Cardiac muscle cell (in vitro differentiated cells and primary cell): ENCODE measurements at regions not wholly inside any gene's neighbourhood (a gene's known extent, or its start where the extent isn't known, plus 50 kb on each side); places are given as distances from the start of the nearest gene placed in this dataset.

Source experiments
- DNase-seq, 2 donors: peaks; one replicate each; pipeline versions ENCODE4 v3.0.0 to v3.0.0-alpha.2; 2010 to 2017; ENCODE audit warnings: low read depth in 1 of 2, low spot score in 1 of 2
- H3K27ac ChIP-seq: fragments of 200-600 bp; sonication (generic); 2 replicates; pipeline ENCODE4 v1.5.1; 2016
- H3K27me3 ChIP-seq: fragments of 200-600 bp; sonication (generic); 2 replicates; pipeline ENCODE4 v1.6.0; 2016; ENCODE audit warnings: control low read depth
- H3K36me3 ChIP-seq: fragments of 200-600 bp; sonication (generic); 2 replicates; pipeline ENCODE4 v1.5.1; 2016; ENCODE audit warnings: control low read depth
- H3K4me1 ChIP-seq: fragments of 200-600 bp; sonication (generic); 2 replicates; pipeline ENCODE4 v1.8.1; 2017; ENCODE audit warnings: low read depth, mild to moderate bottlenecking, mixed run types
- H3K4me3 ChIP-seq: fragments of 200-600 bp; sonication (generic); 2 replicates; pipeline ENCODE4 v1.5.1; 2016; ENCODE audit warnings: mild to moderate bottlenecking
- H3K9me3 ChIP-seq: fragments of 200-600 bp; sonication (generic); 2 replicates; pipeline ENCODE4 v1.5.1; 2017; ENCODE audit warnings: low read depth, mild to moderate bottlenecking, control low read depth
- TF ChIP-seq, protein P1 (sequence below): IDR thresholded peaks from 2 replicates; pipeline ENCODE4 v1.5.1; 2012; ENCODE audit warnings: low read depth, mild to moderate bottlenecking, low read length

DNA sequence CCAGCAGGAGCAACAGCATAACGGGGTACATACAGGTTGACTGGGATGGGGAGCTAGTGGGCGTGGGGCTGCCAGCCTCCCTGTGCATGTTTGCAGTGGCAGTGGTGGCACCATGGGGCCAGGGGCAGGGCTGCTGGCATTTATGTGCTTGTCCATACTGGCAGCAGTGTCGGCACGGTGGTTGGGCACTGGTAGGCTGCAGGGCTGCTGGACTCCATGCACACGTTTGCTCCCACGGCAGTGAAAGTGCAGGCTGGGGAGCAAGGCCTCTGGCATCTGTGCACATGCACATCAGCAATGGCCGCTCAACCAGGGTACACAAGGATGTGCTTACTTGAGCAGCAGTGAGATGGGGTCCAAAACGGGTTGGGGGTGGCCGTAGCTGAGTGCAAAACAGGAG lies 159.5 kb upstream of the KHDRBS2 start:
- TF ChIP-seq, protein P1, sequence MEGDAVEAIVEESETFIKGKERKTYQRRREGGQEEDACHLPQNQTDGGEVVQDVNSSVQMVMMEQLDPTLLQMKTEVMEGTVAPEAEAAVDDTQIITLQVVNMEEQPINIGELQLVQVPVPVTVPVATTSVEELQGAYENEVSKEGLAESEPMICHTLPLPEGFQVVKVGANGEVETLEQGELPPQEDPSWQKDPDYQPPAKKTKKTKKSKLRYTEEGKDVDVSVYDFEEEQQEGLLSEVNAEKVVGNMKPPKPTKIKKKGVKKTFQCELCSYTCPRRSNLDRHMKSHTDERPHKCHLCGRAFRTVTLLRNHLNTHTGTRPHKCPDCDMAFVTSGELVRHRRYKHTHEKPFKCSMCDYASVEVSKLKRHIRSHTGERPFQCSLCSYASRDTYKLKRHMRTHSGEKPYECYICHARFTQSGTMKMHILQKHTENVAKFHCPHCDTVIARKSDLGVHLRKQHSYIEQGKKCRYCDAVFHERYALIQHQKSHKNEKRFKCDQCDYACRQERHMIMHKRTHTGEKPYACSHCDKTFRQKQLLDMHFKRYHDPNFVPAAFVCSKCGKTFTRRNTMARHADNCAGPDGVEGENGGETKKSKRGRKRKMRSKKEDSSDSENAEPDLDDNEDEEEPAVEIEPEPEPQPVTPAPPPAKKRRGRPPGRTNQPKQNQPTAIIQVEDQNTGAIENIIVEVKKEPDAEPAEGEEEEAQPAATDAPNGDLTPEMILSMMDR, result no peak
- Histone ChIP-seq H3K4me1 (no peaks in the 10 kb centered on the region), H3K36me3 (no peaks in the 10 kb centered on the region), H3K9me3 (no peaks in the 10 kb centered on the region), H3K27ac (no peak overlapping the region), H3K27me3 (no peaks in the 10 kb centered on the region), H3K4me3 (no peak overlapping the region)
- DNase-seq, result no peak

DNA sequence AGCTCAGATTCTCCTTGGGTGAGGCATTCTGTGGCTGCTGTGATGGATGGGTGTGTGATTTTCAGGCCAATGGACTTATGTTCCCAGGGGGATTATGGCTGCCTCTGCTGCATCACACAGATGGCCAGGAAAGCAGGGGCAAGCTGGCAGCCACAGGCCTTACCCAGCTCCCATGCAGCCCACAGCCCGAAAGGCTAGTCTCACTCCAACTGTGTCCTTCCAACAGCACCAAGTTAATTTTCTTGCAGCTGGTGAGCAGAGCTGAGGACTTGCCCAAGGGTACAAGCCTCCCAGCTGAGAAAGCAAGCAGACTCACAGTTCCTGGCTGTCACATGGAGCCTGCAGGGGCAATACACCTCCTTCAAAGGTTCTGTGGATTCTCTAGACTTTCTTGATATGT lies 155.2 kb upstream of the KHDRBS2 start:
- DNase-seq, result no peak
- no peaks in the 10 kb centered on the region for H3K27me3 ChIP-seq

GRCh38 chr6:62429781-62430180 lies 143.8 kb upstream of the KHDRBS2 start:
- H3K4me1 ChIP-seq, result no peaks in the 10 kb centered on the region
- H3K4me3 ChIP-seq, result no peak overlapping the region
- H3K36me3 ChIP-seq, result no peaks in the 10 kb centered on the region
- H3K27ac ChIP-seq, result no peak overlapping the region
- TF ChIP-seq, protein P1, result no peak
- DNase-seq, result no peak
- H3K9me3 ChIP-seq, result no peaks in the 10 kb centered on the region
- H3K27me3 ChIP-seq, result no peaks in the 10 kb centered on the region

More for the DNA sequence above, 155.2 kb upstream of the KHDRBS2 start:
- Histone ChIP-seq H3K9me3 (no peaks in the 10 kb centered on the region), H3K4me1 (no peaks in the 10 kb centered on the region), H3K27ac (no peak overlapping the region), H3K4me3 (no peak overlapping the region), H3K36me3 (no peaks in the 10 kb centered on the region)
- TF ChIP-seq, protein P1, result no peak

GRCh38 chr6:62400521-62401259 lies 114.7 kb upstream of the KHDRBS2 start:
- H3K4me1 ChIP-seq, result peaks cover 3% of the 10 kb centered on the region
- no peaks in the 10 kb centered on the region for H3K27me3 ChIP-seq
- no peak overlapping the region for H3K4me3 ChIP-seq
- H3K36me3 ChIP-seq, result no peaks in the 10 kb centered on the region
- TF ChIP-seq, protein P1, result no peak
- H3K27ac ChIP-seq, result no peak overlapping the region
- H3K9me3 ChIP-seq, result no peaks in the 10 kb centered on the region
- DNase-seq, result no peak

GRCh38 chr6:62393608-62394007 lies 107.6 kb upstream of the KHDRBS2 start:
- no peaks in the 10 kb centered on the region for H3K36me3 ChIP-seq
- no peaks in the 10 kb centered on the region for H3K27me3 ChIP-seq
- H3K4me1 ChIP-seq, result peaks cover 6% of the 10 kb centered on the region
- no peak overlapping the region for H3K27ac ChIP-seq
- no peaks in the 10 kb centered on the region for H3K9me3 ChIP-seq
- no peak for DNase-seq
- no peak overlapping the region for H3K4me3 ChIP-seq
- TF ChIP-seq, protein P1, result no peak
